ENCODE measurements at regions not wholly inside any gene's neighbourhood (a gene's known extent, or its start where the extent isn't known, plus 50 kb on each side); places are given as distances from the start of the nearest gene placed in this dataset.

GRCh38 chr4:18636001-18636585 lies 614.5 kb upstream of the LCORL start:
- BruUV-seq (replicated peaks) = no TSS peak
- H3K27me3 ChIP-seq (ENCODE audit: control insufficient read depth, insufficient read depth, low read length) = no peaks in the 10 kb centered on the region
- no peaks in the 10 kb centered on the region for H3K4me1 ChIP-seq (ENCODE audit: control insufficient read depth, insufficient read depth, low read length)
- DNase-seq (ENCODE audit: low read depth, low spot score) (no peak), ATAC-seq (no peak)
- no peak overlapping the region for H3K4me3 ChIP-seq (ENCODE audit: low read depth in 2 of 2, low read length in 2 of 2)
- in situ Hi-C loops (cut with HindIII; ENCODE audit: low pct_unique_long_range_greater_than_20kb, low sequenced_read_pairs) (no loop called here), intact Hi-C loops (cut with micrococcal nuclease; ENCODE audit: unreplicated experiment) (no loop called here)
- TF ChIP-seq POLR2AphosphoS5 (IDR thresholded peaks at IDR 0.05; ENCODE audit: low read depth, low read length) (no peak), TCF7L2 (IDR thresholded peaks at IDR 0.05; ENCODE audit: low read depth, low read length) (no peak), SIN3A (IDR thresholded peaks at IDR 0.05; ENCODE audit: borderline replicate concordance, insufficient read depth, low read depth, low read length) (no peak), REST (IDR thresholded peaks at IDR 0.05; ENCODE audit: insufficient read depth in 1 of 2, low read depth in 2 of 2, low read length in 1 of 2) (no peak), CTCF (IDR thresholded peaks at IDR 0.05) (no peak)
- no peaks in the 10 kb centered on the region for H3K36me3 ChIP-seq (ENCODE audit: control insufficient read depth, insufficient read depth, low read length)
- ChIA-PET POLR2A (no interaction called here), CTCF (no interaction called here)
- H3K9me3 ChIP-seq (ENCODE audit: control insufficient read depth, insufficient read depth, low read depth, low read length) = no peaks in the 10 kb centered on the region
- no peak overlapping the region for H3K27ac ChIP-seq (ENCODE audit: low read length)

- in situ Hi-C loops (cut with HindIII; ENCODE audit: low pct_unique_long_range_greater_than_20kb, low sequenced_read_pairs) (no loop called here), intact Hi-C loops (cut with micrococcal nuclease; ENCODE audit: unreplicated experiment) (no loop called here)
- Histone ChIP-seq H3K4me1 (ENCODE audit: control insufficient read depth, insufficient read depth, low read length) (no peaks in the 10 kb centered on the region), H3K9me3 (ENCODE audit: control insufficient read depth, insufficient read depth, low read depth, low read length) (no peaks in the 10 kb centered on the region), H3K36me3 (ENCODE audit: control insufficient read depth, insufficient read depth, low read length) (no peaks in the 10 kb centered on the region), H3K27ac (ENCODE audit: low read length) (no peak overlapping the region), H3K4me3 (ENCODE audit: low read depth in 2 of 2, low read length in 2 of 2) (no peak overlapping the region), H3K27me3 (ENCODE audit: control insufficient read depth, insufficient read depth, low read length) (no peaks in the 10 kb centered on the region)
- DNase-seq (ENCODE audit: low read depth, low spot score) (no peak), ATAC-seq (no peak)
- POLR2A ChIA-PET = no interaction called here
- BruUV-seq (replicated peaks) = no TSS peak
- CTCF ChIA-PET = no interaction called here
- no peak for TF ChIP-seq TCF7L2 (IDR thresholded peaks at IDR 0.05; ENCODE audit: low read depth, low read length)
- TF ChIP-seq REST (IDR thresholded peaks at IDR 0.05; ENCODE audit: insufficient read depth in 1 of 2, low read depth in 2 of 2, low read length in 1 of 2) = no peak
- no peak for TF ChIP-seq SIN3A (IDR thresholded peaks at IDR 0.05; ENCODE audit: borderline replicate concordance, insufficient read depth, low read depth, low read length)
- no peak for TF ChIP-seq POLR2AphosphoS5 (IDR thresholded peaks at IDR 0.05; ENCODE audit: low read depth, low read length)
- TF ChIP-seq CTCF (IDR thresholded peaks at IDR 0.05) = no peak
Observed at GRCh38 chr4:18635531-18635930, 614.0 kb upstream of the LCORL start.

Data from Panc1 (cell line).